GM19324 (cell line): ENCODE measurements at regions not wholly inside any gene's neighbourhood (a gene's known extent, or its start where the extent isn't known, plus 50 kb on each side); places are given as distances from the start of the nearest gene placed in this dataset.
"Not testable (repeated sequence)": the region's sequence is repeated elsewhere in the genome, so short reads cannot be mapped to it uniquely, and the experiment has no call there.

Experiments
- ATAC-seq: cut with Tn5 transposase; IDR thresholded peaks from one replicate; pipeline ENCODE4 v1.9.1; 2021; ENCODE audit warnings: mild to moderate bottlenecking, moderate library complexity; ENCODE audit not compliant: unreplicated experiment, low FRiP score

GRCh38 chr7:131869169-131869844 is 312.9 kb upstream of the PODXL start:
- no peak for ATAC-seq

GRCh38 chr7:131867461-131867860 is 311.0 kb upstream of the PODXL start:
- no peak for ATAC-seq

- ATAC-seq: no peak
Measured at GRCh38 chr7:131865911-131866310, 309.5 kb upstream of the PODXL start.

GRCh38 chr7:131861620-131862346 is 305.4 kb upstream of the PODXL start:
- ATAC-seq: no peak

GRCh38 chr7:131859147-131859821 is 302.9 kb upstream of the PODXL start:
- ATAC-seq: peak; percentile 84

- ATAC-seq: no peak
Measured at GRCh38 chr7:131858611-131859010, 302.2 kb upstream of the PODXL start.

GRCh38 chr7:131849472-131849871 is 293.0 kb upstream of the PODXL start:
- ATAC-seq: no peak

GRCh38 chr7:131848033-131848432 is 291.6 kb upstream of the PODXL start:
- no peak for ATAC-seq

- ATAC-seq: no peak
Measured at GRCh38 chr7:131845573-131846314, 289.3 kb upstream of the PODXL start.

- ATAC-seq: no peak
Measured at GRCh38 chr7:131844369-131844768, 287.9 kb upstream of the PODXL start.

- ATAC-seq: no peak
Measured at GRCh38 chr7:131843898-131844331, 287.5 kb upstream of the PODXL start.

GRCh38 chr7:131839967-131840690 is 283.7 kb upstream of the PODXL start:
- no peak for ATAC-seq

GRCh38 chr7:131836733-131837132 is 280.3 kb upstream of the PODXL start:
- ATAC-seq: no peak

- ATAC-seq: no peak
Measured at GRCh38 chr7:131835141-131835540, 278.7 kb upstream of the PODXL start.

- no peak for ATAC-seq
Measured at GRCh38 chr7:131830681-131831080, 274.3 kb upstream of the PODXL start.

- no peak for ATAC-seq
Measured at GRCh38 chr7:131829947-131830558, 273.6 kb upstream of the PODXL start.

- no peak for ATAC-seq
Measured at GRCh38 chr7:131827421-131827820, 271.0 kb upstream of the PODXL start.

GRCh38 chr7:131826960-131827359 is 270.5 kb upstream of the PODXL start:
- no peak for ATAC-seq

- not testable (repeated sequence) for ATAC-seq
Measured at GRCh38 chr7:131823961-131824440, 267.6 kb upstream of the PODXL start.

GRCh38 chr7:131819891-131820290 is 263.5 kb upstream of the PODXL start:
- ATAC-seq: no peak
